Liver (tissue), 7 donors: ENCODE measurements at regions not wholly inside any gene's neighbourhood (a gene's known extent, or its start where the extent isn't known, plus 50 kb on each side); places are given as distances from the start of the nearest gene placed in this dataset.

Experiments
- DNase-seq: peaks from one replicate; pipeline ENCODE4 v3.0.0-alpha.2; 2017; ENCODE audit warnings: low spot score
- H3K27ac ChIP-seq, 2 donors: one replicate each; pipeline ENCODE4 v1.7.0; 2013; ENCODE audit warnings: inconsistent platforms in 2 of 2, low read length in 2 of 2, control low read depth in 1 of 2, low read depth in 1 of 2, mild to moderate bottlenecking in 1 of 2
- H3K27me3 ChIP-seq, 4 donors: one replicate each; pipeline versions ENCODE4 v1.6.1 to v1.7.0; 2013; ENCODE audit warnings: low read length in 3 of 4, inconsistent platforms in 1 of 4, mild to moderate bottlenecking in 1 of 4, moderate library complexity in 1 of 4; ENCODE audit not compliant: control insufficient read depth in 4 of 4, insufficient read depth in 4 of 4
- H3K36me3 ChIP-seq, 4 donors: one replicate each; pipeline versions ENCODE4 v1.6.1 to v1.7.0; 2013; ENCODE audit warnings: low read length in 3 of 4, mild to moderate bottlenecking in 3 of 4, low read depth in 1 of 4, moderate library complexity in 1 of 4; ENCODE audit not compliant: control insufficient read depth in 4 of 4, insufficient read depth in 3 of 4
- H3K4me1 ChIP-seq, 4 donors: one replicate each; pipeline versions ENCODE4 v1.6.1 to v1.7.0; 2013; ENCODE audit warnings: low read length in 3 of 4, mild to moderate bottlenecking in 3 of 4, moderate library complexity in 1 of 4; ENCODE audit not compliant: control insufficient read depth in 4 of 4, insufficient read depth in 4 of 4
- H3K4me3 ChIP-seq, 3 donors: one replicate each; pipeline versions ENCODE4 v1.6.1 to v1.7.0; 2013; ENCODE audit warnings: low read length in 3 of 3, control low read depth in 1 of 3, low read depth in 1 of 3, mild to moderate bottlenecking in 1 of 3
- H3K9ac ChIP-seq, 2 donors: one replicate each; pipeline ENCODE4 v1.7.0; 2013; ENCODE audit warnings: low read length in 2 of 2, mild to moderate bottlenecking in 2 of 2, moderate library complexity in 2 of 2, control low read depth in 1 of 2, low read depth in 1 of 2
- H3K9me3 ChIP-seq, 4 donors: one replicate each; pipeline versions ENCODE4 v1.6.1 to v1.7.0; 2013; ENCODE audit warnings: low read length in 3 of 4; ENCODE audit not compliant: control insufficient read depth in 4 of 4
- ATF3 ChIP-seq: IDR thresholded peaks from 2 replicates; pipeline ENCODE4 v1.6.1; 2016; ENCODE audit warnings: antibody characterized with exemption
- EGR1 ChIP-seq, 2 donors: IDR thresholded peaks; 2 replicates each; pipeline ENCODE4 v1.6.1; 2016 to 2018; ENCODE audit warnings: antibody characterized with exemption in 2 of 2, low read depth in 2 of 2
- FOXA1 ChIP-seq: IDR thresholded peaks from 2 replicates; pipeline ENCODE4 v1.6.1; 2016; ENCODE audit warnings: antibody characterized with exemption
- FOXA2 ChIP-seq: IDR thresholded peaks from 2 replicates; pipeline ENCODE4 v1.6.1; 2016; ENCODE audit warnings: antibody characterized with exemption
- HNF4G ChIP-seq: IDR thresholded peaks from 2 replicates; pipeline ENCODE4 v1.6.1; 2016; ENCODE audit warnings: antibody characterized with exemption
- JUND ChIP-seq, 2 donors: IDR thresholded peaks; 2 replicates each; pipeline ENCODE4 v1.6.1; 2016; ENCODE audit warnings: antibody characterized with exemption in 2 of 2
- NR2F2 ChIP-seq: IDR thresholded peaks from 2 replicates; pipeline ENCODE4 v1.6.1; 2016; ENCODE audit warnings: antibody characterized with exemption
- RAD21 ChIP-seq, 2 donors: IDR thresholded peaks; 2 replicates each; pipeline ENCODE4 v1.6.1; 2016; ENCODE audit warnings: antibody characterized with exemption in 2 of 2, mild to moderate bottlenecking in 2 of 2
- REST ChIP-seq: IDR thresholded peaks from 2 replicates; pipeline ENCODE4 v1.6.1; 2016; ENCODE audit warnings: antibody characterized with exemption, mild to moderate bottlenecking
- RXRA ChIP-seq, 2 donors: IDR thresholded peaks; 2 replicates each; pipeline ENCODE4 v1.6.1; 2017 to 2018; ENCODE audit warnings: antibody characterized with exemption in 2 of 2, mild to moderate bottlenecking in 1 of 2
- SP1 ChIP-seq: IDR thresholded peaks from 2 replicates; pipeline ENCODE4 v1.6.1; 2018; ENCODE audit warnings: antibody characterized with exemption, mild to moderate bottlenecking
- TAF1 ChIP-seq: conservative IDR thresholded peaks from 2 replicates; pipeline ENCODE4 v1.6.1; 2016; ENCODE audit warnings: antibody characterized with exemption, mild to moderate bottlenecking
- YY1 ChIP-seq: IDR thresholded peaks from 2 replicates; pipeline ENCODE4 v1.6.1; 2016; ENCODE audit warnings: antibody characterized with exemption, mild to moderate bottlenecking
- ZBTB33 ChIP-seq: IDR thresholded peaks from 2 replicates; pipeline ENCODE4 v1.6.1; 2016; ENCODE audit warnings: antibody characterized with exemption
- WGBS: extraction: QIAGEN DNeasy Blood & Tissue Kit; methylation state at CpG from one replicate; pipeline ENCODE4 v1.1.7; 2013; 5-methylcytosine and 5-hydroxymethylcytosine counted together
- TF ChIP-seq, protein P1 (sequence below): IDR thresholded peaks from 2 replicates; pipeline ENCODE4 v1.6.1; 2016; ENCODE audit warnings: antibody characterized with exemption
- donor health status: healthy.
- donor health status: healthy.
- donor health status: healthy.
- donor health status: healthy.

DNA sequence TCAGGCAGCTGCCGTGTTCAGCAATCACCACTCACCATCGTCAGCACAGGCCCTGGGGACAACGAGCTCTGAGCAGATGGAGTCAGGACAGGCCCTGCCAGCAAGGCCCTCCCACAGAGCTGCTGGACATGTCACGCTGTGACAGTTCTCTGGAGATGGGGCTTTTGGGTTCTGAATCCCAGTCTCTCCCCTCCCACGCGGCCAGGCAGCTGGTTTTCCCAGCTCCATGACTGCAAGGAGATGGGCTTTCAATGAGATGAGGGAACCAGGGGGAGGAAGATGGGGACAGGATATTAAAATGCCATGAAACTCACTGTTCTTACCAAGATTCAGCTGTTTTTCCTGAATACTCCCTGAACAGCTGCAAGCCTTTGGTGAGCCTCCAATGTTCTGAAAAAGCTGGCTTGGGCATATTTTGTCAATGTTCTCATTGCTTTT is 305.9 kb downstream of the BRD1 start:
- H3K27me3 ChIP-seq: peaks cover 0 to 4% (median 0%) of the 10 kb centered on the region in 4 donors
- DNase-seq: no peak
- H3K9me3 ChIP-seq: no peaks in the 10 kb centered on the region
- H3K36me3 ChIP-seq: no peaks in the 10 kb centered on the region
- no peak overlapping the region for H3K4me3 ChIP-seq
- H3K9ac ChIP-seq: no peak overlapping the region
- WGBS: 85% methylated on average over 6 of the region's 6 CpGs
- TF ChIP-seq HNF4G: no peak
- TF ChIP-seq NR2F2: no peak
- TF ChIP-seq REST: no peak
- TF ChIP-seq FOXA1: no peak
- no peak for TF ChIP-seq SP1
- TF ChIP-seq, protein P1, sequence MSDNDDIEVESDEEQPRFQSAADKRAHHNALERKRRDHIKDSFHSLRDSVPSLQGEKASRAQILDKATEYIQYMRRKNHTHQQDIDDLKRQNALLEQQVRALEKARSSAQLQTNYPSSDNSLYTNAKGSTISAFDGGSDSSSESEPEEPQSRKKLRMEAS: no peak
- no peak for TF ChIP-seq ZBTB33
- H3K4me1 ChIP-seq: no peaks in the 10 kb centered on the region
- no peak overlapping the region for H3K27ac ChIP-seq

GRCh38 chr22:49519117-49519737 is 308.4 kb downstream of the BRD1 start:
- H3K27me3 ChIP-seq: peaks cover 0 to 4% (median under 1%) of the 10 kb centered on the region in 4 donors
- no peak overlapping the region for H3K9ac ChIP-seq
- no peaks in the 10 kb centered on the region for H3K36me3 ChIP-seq
- WGBS: 60% methylated on average over 18 of the region's 18 CpGs
- TF ChIP-seq FOXA2 (no peak), RXRA (IDR thresholded peaks at IDR 0.05) (peak; percentile 41 to 48), TAF1 (no peak)
- no peak overlapping the region for H3K27ac ChIP-seq
- no peak overlapping the region for H3K4me3 ChIP-seq
- DNase-seq: no peak
- no peaks in the 10 kb centered on the region for H3K9me3 ChIP-seq
- no peaks in the 10 kb centered on the region for H3K4me1 ChIP-seq

GRCh38 chr22:49518436-49518970 is 309.2 kb downstream of the BRD1 start:
- no peak for DNase-seq
- H3K4me3 ChIP-seq: no peak overlapping the region
- peaks cover 0 to 4% (median 2%) of the 10 kb centered on the region in 4 donors for H3K27me3 ChIP-seq
- WGBS: 68% methylated on average over 22 of the region's 22 CpGs
- H3K4me1 ChIP-seq: no peaks in the 10 kb centered on the region
- H3K9ac ChIP-seq: no peak overlapping the region
- H3K9me3 ChIP-seq: no peaks in the 10 kb centered on the region
- no peak overlapping the region for H3K27ac ChIP-seq
- no peaks in the 10 kb centered on the region for H3K36me3 ChIP-seq
- no peak for TF ChIP-seq ZBTB33
- TF ChIP-seq FOXA2: no peak
- TF ChIP-seq EGR1 (IDR thresholded peaks at IDR 0.05; ENCODE audit: low read depth in 2 of 2): no peak
- TF ChIP-seq, protein P1: no peak
- TF ChIP-seq REST: no peak
- TF ChIP-seq JUND (IDR thresholded peaks at IDR 0.05): no peak
- TF ChIP-seq RAD21 (IDR thresholded peaks at IDR 0.05): no peak
- no peak for TF ChIP-seq ATF3
- no peak for TF ChIP-seq YY1
- TF ChIP-seq FOXA1: no peak
- TF ChIP-seq RXRA (IDR thresholded peaks at IDR 0.05): no peak
- no peak for TF ChIP-seq NR2F2
